ENCODE measurements at regions not wholly inside any gene's neighbourhood (a gene's known extent, or its start where the extent isn't known, plus 50 kb on each side); places are given as distances from the start of the nearest gene placed in this dataset.

- SMC1A ChIA-PET (ENCODE audit: uncharacterized antibody, unreplicated experiment): no interaction called here
These were observed 643.2 kb upstream of the PIK3C3 start for GRCh38 chr18:41311571-41312547.

More at GRCh38 chr18:41311571-41312547, 643.2 kb upstream of the PIK3C3 start:
- H4K20me1 ChIP-seq (ENCODE audit: control insufficient read depth, insufficient read depth): no peaks in the 10 kb centered on the region
- RAD21 ChIA-PET (ENCODE audit: unreplicated experiment): no interaction called here
- DNase-seq (ENCODE audit: low read depth, low spot score): no peak
- H2AFZ ChIP-seq (ENCODE audit: control insufficient read depth, low read depth, low read length): no peak overlapping the region
- TF ChIP-seq YY1 (IDR thresholded peaks at IDR 0.05; ENCODE audit: low read depth, low read length): no peak
- no peak for TF ChIP-seq MYC (IDR thresholded peaks at IDR 0.05; ENCODE audit: insufficient read depth, insufficient read length, insufficient replicate concordance, low read length, severe bottlenecking)
- TF ChIP-seq KLF5 (IDR thresholded peaks at IDR 0.05; ENCODE audit: partially characterized antibody): no peak
- TF ChIP-seq, protein P1, sequence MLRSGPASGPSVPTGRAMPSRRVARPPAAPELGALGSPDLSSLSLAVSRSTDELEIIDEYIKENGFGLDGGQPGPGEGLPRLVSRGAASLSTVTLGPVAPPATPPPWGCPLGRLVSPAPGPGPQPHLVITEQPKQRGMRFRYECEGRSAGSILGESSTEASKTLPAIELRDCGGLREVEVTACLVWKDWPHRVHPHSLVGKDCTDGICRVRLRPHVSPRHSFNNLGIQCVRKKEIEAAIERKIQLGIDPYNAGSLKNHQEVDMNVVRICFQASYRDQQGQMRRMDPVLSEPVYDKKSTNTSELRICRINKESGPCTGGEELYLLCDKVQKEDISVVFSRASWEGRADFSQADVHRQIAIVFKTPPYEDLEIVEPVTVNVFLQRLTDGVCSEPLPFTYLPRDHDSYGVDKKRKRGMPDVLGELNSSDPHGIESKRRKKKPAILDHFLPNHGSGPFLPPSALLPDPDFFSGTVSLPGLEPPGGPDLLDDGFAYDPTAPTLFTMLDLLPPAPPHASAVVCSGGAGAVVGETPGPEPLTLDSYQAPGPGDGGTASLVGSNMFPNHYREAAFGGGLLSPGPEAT (IDR thresholded peaks at IDR 0.05; ENCODE audit: low read depth): no peak
- TF ChIP-seq RUNX3 (IDR thresholded peaks at IDR 0.05; ENCODE audit: low read length): no peak
- no peak for TF ChIP-seq IRF3 (IDR thresholded peaks at IDR 0.05)
- TF ChIP-seq ZNF207 (IDR thresholded peaks at IDR 0.05; ENCODE audit: borderline replicate concordance): no peak
- TF ChIP-seq SUZ12 (IDR thresholded peaks at IDR 0.05; ENCODE audit: unreplicated experiment): no peak
- no peaks in the 10 kb centered on the region for H3K36me3 ChIP-seq (ENCODE audit: control insufficient read depth in 2 of 2, insufficient read depth in 2 of 2, low read length in 1 of 2)
- H3K9me3 ChIP-seq (replicated peaks; ENCODE audit: control insufficient read depth, insufficient read depth, low read length): no peaks in the 10 kb centered on the region
- no peaks in the 10 kb centered on the region for H3K79me2 ChIP-seq (ENCODE audit: control insufficient read depth, insufficient read depth, low read length)
- no peak overlapping the region for H3K4me3 ChIP-seq
- POLR2A ChIA-PET: no interaction called here
- in situ Hi-C loops (cut with MboI): no loop called here
- BruUV-seq (replicated peaks): no TSS peak
- H3K4me2 ChIP-seq (ENCODE audit: control insufficient read depth, insufficient read depth): no peak overlapping the region
- no peak overlapping the region for H3K27ac ChIP-seq (ENCODE audit: control insufficient read depth, insufficient read depth)
- CTCF ChIA-PET: interaction anchor here (0.7 kb wide), 1 partner anchor 9 kb away, joined by 3 read pairs; no protein-coding TSS in a partner anchor
- intact Hi-C loops (cut with micrococcal nuclease; ENCODE audit: unreplicated experiment): no loop called here
- no peak overlapping the region for H3K9ac ChIP-seq (ENCODE audit: control insufficient read depth, insufficient read depth, low read length)
- 38% methylated on average over 3 of the region's 3 CpGs for WGBS (ENCODE audit: insufficient coverage, insufficient replicate concordance, low lambda C conversion rate, missing lambda C conversion rate)
- no peaks in the 10 kb centered on the region; a peak in 1 of 4 replicates for H3K27me3 ChIP-seq (replicated peaks in 1 of 2; ENCODE audit: control insufficient read depth in 2 of 2, insufficient read depth in 2 of 2, low read length in 1 of 2)
- no peak for ATAC-seq
- FAIRE-seq: no peak
- no peaks in the 10 kb centered on the region for H3K4me1 ChIP-seq (ENCODE audit: control insufficient read depth, insufficient read depth, low read length)

All from GM12878 (cell line).